HG03064 (cell line): ENCODE measurements at regions not wholly inside any gene's neighbourhood (a gene's known extent, or its start where the extent isn't known, plus 50 kb on each side); places are given as distances from the start of the nearest gene placed in this dataset.

Experiments
- ATAC-seq: cut with Tn5 transposase; IDR thresholded peaks from one replicate; pipeline ENCODE4 v1.9.1; 2021; ENCODE audit warnings: low read depth; ENCODE audit not compliant: unreplicated experiment

DNA sequence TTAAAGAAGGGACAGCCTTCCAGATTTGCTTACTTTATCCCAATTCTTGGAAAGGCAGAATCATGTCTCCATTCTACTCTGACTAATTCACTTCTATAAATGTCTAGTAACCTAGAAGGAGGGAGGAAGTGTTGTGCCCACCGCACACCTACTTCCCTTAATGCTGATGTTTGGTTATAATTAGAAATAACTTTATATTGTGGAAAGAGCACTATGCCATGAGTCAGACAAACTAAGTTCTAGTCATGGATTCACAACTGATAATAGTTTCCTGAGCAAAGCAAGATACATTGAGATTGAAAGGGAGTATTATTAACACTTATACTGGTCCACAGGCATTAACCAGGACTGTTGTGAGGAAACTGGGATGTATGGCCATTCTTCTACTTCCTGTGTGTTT is 345.9 kb upstream of the RPS23 start:
- ATAC-seq: no peak

DNA sequence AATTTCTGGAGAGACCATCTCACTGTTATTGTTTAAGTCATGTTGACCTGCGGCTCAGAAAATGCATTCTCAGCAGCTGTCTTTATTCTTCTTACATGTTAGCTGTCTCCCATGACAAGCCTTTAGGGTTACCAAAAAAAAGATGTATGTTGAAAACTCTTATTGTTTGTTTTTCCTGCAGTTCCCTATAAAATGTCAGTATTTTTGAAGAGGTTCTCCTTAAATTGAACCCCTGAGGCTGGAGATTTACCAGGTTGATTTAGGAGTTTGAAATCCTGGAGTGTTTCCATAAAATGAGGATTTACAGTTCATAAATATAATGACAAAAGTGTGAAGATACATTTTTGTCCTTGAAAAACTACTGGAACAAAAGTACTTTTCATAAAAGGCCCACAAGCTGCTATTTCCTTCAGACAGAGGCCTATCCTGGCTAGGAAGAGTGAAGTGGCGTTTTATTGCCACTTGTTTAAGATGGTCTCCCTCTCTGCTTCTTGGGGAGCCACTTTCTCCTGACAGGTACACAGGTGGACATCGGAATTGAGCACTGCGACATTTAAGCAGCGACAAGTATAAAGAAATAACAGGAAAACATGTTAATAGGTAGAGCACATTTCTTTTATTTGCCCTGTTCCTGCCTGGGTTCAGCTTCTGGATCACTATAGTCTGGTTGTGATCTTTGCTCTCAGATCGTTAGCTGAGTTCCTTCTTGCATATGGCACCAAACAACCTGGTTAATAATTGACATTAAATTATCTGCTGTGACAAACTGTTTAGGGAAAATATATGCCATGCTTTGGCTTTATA is 344.8 kb upstream of the RPS23 start:
- no peak for ATAC-seq

DNA sequence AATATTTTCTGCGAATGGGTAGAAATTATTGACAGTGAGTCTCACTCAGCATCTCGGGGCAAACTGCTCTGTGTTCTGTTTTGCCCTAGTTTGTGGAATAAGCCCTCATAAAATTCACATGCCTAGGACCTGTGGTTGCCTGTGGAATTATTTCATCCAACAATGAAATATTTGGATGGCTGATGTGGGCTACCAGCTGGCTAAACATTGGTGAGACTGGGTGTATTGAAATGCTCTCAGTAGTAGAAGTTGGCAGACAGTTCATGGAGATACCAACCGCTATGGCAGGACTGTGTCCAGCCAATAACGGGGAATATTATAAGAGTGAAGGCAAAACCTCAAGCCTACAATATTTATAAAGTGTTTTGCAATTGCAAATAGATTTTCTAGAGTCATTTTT is 344.1 kb upstream of the RPS23 start:
- no peak for ATAC-seq

DNA sequence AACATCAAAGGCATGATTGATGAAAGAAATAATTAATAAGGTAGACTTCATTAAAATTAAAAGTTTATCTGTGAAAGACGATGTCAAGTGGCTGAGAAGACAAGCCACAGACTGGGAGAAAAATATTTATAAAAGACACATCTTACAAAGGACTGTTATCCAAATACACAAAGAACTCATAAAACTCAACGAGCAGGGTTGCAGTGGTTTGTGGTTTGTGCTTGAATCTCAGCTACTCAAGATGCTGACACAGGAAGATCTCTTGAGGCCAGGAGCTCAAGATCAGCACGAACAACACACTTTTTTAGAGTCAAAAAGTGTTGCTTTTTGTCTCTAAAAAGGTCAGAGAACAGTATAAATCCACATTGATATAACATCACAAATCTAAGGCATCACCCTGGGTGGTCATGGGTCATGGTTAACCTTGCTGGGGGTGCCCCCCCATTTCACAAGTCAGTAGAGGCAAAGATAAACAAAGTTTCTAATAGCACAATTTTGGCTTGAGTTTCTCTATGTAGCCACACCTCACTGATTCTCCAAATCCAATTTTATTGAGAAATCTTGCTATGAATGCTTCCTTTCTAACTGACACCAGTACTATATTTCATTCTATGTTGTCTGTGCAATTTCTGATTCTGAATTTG is 342.9 kb upstream of the RPS23 start:
- no peak for ATAC-seq

DNA sequence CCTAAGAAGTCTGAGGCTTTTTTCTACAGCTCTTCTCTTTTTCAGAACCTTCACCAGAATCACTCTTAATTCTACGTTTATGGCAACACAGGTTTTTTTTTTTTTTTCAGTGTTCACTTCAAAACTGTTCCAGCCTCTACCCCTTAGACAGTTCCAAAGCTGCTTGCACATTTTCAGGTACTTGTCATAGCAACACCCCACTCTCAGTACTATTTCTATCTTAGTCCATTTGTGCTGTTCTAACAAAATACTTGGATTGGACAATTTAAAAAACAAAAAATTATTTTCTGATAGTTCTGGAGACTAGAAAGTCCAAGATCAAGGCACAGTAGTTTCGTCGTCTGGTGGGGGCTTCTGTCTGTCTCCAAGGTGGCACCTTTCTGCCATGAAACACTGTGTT is 340.9 kb upstream of the RPS23 start:
- no peak for ATAC-seq

DNA sequence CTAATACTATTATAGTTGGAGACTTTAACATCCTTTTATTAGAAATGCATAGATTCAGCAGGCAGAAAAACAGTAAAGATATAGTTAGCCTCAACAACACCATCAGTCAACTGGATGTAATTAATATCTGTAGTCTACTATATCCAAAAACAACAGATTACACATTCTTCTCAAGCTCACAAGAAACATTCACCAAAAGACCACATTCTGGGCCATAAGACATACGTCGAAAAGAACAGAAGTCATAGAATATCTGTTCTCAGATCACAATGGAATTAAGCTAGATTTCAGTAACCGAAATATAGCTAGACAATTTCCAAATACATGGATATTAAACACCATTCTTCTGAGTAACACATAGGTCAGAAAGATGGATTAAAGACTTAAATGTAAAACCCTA is 336.6 kb upstream of the RPS23 start:
- no peak for ATAC-seq

DNA sequence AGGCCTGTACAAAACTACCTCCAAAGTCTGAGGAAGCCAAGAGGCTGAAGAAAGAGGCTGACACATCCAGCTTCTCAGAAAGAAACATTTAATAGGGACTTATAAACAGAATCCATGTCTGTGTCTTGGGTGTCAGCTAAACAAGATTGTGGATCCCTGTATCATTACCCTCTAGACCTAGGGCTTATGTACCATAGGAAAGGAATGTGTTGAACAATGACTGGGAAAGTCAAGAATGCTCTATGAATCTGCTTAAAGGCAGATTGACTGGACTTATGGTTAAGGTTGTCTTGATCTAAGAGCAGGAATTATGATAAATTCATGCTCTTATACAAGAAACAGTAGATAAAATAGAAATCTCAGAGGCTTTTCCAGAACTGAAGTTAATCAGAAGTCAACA is 335.7 kb upstream of the RPS23 start:
- ATAC-seq: no peak

DNA sequence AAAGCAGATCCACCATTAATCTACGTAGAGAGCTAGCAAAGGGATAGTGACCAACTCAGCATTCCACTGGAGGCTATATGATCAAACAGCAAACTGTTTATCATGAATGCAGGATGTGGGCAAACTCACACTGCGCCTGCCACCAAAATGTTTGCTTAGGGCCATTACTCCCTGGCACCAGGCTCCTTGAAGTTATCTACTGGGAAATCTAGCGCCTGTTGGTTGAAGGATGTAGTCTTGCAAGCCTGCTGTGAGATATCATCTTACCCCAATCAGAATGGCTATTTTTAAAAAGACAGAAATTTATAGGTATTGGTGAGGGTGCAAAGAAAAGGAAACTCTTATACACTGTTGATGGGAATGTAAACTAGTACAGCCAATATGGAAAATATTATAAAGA is 332.5 kb upstream of the RPS23 start:
- ATAC-seq: no peak

DNA sequence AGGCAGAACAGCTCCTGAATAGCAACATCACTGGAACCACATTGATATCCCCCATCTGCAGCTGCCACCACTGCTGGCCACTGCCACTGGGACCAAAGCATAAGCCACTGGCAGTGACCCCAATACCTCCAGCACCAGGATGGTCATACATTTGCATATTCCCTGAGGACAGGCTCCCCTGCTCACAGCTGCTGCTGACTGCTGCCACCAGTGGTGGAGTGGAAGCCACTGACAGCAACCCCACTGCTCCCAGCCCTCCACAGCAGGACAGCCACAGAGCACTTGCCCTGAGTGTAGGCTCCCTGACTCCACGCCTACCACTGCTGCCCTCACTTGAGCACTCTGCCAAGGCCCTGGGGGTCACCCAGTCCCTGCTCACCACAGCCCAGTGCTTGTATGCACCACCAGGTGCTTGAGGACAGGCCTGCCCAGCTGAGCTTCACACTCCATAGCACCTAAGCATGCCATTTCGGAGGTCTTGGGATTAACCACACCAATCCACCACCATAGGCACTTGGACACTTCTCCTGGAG is 327.4 kb upstream of the RPS23 start:
- no peak for ATAC-seq

DNA sequence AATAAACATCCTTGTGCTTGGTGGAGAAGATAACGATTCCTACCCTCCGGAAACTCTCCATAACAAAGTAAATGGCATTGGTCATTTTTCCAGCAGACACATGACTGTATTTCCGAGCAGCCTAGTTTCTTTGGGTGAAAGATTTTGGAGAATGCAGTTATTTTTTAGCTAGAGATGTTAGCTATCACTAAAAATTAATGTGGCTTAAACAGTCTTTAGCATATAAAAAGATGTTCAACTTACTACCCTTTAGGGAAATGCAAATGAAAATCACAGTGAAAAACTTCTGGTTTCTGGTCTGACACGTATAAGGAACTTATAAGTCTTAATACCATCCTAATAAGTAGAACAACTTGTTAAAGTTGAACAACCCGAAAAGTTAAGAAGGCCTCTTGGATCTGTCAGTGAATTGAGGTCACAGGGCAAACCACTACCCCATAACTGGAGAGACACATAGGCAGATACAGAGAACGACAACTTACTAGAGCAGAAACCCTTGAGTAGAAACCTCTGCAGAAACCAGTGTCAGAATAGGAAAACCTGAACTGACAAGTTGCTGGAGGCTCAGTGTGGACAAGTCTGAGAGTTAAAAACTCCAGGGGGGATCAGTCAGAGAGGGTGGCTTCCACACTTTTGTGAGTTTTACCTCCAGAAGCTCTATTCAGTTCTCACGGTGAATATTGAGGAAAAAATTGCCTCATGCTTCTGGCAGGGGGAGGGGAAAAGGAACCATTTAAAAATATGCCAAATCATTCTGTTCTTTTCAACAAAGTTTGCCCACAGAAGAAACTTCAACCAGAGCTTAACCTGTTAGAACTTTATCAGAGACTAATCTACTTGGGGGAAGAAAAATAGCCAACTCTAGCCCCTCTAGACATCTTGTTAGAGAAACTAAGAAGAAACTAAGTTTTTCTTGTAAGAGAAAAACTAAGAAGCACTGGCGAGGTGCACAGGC is 325.2 kb upstream of the RPS23 start:
- ATAC-seq: no peak

DNA sequence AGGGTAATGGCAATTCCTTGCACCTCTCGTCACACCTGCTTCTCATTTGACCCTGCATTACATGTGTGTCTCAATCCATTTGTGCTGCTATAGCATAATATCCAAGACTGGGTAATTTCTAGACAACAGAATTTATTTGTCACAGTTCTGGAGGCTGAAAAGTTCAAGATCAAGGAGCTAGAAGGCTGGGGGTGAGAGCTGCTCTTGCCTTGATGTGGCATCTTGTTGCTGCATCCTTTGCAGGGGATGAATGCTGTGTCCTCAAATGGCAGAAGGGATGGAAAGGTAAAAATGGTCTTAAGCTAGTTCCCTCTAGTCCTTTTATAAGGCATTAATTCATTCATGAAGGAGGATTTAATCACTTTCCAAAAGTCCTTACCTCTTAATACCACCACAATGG is 323.7 kb upstream of the RPS23 start:
- ATAC-seq: no peak

DNA sequence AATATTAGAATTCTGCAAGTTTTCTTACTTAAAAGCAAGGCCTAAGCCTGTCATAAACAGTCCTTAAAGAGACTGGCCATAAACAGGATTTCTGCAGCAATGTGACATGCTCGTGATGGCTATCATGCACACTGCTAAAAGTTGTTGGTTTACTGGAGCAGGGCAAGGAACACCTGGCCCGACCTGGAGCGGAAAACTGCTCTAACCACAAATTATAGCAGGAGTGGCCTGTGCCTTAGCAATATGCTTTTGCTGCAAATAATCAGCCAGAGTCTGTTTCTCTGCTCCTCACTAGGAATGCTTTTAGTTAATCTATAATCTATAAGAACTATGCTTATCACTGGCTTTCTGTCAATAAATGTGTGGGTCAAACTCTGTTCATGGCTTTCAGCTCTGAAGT is 322.9 kb upstream of the RPS23 start:
- no peak for ATAC-seq

DNA sequence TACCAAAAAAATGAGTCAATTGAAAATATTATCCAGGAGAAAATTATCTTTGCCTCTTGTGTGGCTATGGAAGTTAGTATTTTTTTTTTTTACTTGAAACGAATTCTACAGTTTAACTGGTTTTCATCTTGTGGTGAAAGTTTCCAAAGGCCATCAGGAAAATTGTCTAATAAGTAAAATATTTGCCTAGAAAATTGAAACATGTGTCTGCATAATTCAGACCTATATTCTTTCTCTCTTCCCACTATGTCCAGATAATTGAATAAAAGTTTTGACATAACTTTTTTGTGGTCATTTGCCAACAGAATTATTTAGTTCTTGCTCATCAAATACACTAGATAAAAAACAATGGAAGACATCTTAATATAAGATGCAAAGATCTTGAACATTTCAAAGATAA is 321.5 kb upstream of the RPS23 start:
- no peak for ATAC-seq

DNA sequence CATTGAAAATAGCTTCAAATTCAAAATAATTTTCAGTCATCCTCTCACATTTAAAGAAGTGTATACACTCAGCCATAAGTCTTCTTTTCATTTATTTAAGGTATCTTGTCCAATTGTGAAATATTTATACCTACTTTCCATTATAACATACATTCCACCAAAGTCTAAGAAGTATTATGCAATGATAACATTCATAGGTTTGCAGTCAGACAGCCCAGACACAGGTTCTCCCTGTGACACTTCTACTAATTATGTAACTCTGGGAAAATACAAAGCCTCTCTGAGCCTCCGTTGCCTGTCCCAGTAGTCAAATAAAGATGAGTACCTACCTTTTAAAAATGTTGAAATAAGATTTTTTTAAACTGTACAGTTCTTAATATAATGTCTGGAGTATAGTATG is 320.9 kb upstream of the RPS23 start:
- ATAC-seq: no peak

DNA sequence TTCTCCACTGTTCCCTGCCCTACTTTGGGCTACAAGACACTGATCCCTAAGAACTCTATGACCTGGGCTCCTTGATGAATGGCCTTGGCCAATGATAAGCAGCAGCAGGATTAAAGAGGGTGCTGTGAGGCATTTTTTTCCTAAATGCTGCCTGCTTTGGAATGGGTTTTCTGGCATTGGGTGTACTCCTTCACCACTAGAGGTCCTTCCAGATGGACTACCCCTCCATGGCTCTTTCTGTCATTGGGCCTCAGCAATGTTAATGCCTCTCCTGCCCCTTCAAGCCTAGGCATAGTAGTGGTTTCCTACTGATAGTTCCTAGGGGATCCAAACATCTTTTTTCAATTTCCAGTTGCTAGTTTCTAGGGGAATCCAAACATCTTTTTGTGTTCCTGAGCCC is 319.3 kb upstream of the RPS23 start:
- no peak for ATAC-seq

DNA sequence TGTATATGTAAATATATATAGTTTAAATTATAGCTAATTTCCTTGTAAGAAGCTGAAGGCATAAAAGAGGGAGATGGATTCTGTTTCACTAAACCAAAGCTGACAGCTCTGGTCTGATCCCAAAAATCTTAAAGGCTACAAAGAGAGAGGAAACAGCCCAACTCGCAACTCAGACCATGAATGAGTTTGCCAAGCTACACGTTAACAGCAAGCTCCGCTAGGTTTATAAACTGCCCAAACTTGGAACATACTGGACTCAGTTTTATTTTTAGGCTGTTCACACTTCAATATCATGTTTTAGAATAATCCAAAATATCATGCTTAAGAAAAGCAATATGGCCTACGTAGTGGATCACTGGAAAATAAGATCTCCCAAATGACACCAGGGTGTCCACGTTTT is 318.3 kb upstream of the RPS23 start:
- ATAC-seq: no peak

DNA sequence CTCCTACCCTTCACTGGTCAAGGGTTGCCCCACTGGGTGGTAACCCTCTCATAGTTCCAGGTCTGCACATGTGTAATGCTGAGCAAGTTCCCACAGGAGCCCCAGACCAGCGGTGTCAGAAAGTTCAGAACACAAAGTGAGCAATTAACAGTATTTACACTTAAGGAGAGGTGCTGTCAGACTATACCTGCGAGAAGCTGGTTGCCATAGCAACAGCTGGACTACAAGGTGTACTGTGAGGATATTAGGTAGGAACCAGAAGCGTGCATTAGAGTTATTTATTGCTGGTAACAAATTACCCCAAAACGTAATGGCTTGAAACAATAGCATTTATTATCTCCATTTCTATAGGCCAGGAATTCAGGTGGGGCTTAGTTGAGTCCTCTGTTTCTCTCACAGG is 317.0 kb upstream of the RPS23 start:
- no peak for ATAC-seq

DNA sequence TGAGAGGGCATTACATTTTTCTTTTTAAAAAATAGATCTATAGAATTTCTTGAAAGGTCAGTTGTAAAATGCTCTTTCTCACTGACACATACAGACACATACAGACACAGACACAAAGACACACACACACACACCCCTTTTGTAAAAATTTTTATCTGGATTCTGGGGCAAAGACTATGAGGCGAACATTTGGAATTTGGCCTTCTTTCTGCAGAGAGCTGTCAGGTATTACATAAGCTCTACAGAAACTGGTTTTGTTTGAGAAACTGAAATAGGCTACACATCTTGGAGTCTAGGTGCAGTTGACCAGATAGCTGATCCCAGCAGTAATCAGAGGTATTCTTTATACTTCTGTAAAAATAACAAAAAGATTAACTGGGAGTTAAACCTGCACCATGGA is 315.9 kb upstream of the RPS23 start:
- ATAC-seq: no peak

DNA sequence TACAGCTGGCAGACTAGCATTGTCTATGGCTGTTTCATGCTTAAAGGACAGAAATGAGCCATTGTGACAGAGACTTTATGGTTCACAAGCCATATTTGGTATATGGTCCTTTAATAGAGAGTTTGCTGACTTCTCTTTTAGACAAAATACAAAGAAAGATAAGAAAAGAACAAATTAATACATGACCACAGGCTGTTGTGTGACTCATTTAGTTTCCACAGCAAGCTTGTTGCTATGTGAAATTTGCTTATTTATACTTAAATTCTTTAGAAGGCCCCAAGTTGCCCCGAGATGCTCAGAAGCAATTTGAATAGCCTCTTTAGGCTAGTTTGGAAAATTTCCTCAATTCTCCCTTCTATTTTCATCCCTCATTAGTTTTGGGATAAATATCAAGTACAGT is 315.3 kb upstream of the RPS23 start:
- ATAC-seq: no peak

DNA sequence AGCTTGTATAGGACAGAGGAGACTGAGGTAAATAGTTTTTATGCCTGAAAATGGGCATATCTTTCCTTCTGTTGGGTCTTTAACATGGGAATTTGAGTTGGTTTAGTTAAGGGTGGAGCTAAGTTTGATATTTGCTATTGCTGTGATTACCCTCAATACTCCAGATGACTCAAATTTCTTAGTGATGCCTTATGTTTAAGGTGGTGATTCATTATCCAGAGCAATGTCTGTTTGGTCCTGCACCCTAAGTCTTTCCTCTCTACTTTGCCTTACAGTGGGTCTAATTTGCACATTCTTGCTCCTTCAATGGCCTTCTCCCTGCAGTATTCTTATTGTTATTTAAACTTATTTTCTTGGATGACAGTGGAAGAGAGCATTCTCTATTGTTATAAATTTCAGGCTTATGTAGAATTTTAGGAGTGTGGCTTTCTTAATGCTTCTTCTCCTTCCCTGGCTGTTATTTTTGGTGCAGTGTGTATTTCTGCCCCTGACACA is 312.9 kb upstream of the RPS23 start:
- ATAC-seq: no peak

DNA sequence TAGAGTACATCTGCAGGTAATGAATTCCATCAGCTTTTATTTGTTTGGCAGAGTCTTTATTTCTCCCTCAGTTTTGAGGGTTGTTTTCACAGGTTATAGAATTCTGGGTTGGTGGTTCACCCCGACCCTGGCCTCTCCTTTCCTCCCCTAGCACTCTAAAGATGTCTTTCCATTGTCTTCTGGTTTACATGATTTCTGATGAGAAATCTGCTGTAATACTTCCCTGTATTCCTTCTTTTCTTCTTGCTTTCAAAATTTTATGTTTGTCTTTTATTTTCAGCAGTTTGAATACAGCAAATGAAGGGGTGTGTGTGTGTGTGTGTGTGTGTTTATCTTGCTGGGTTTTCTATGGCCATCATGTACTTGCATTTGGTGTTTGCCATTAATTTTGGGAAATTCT is 312.0 kb upstream of the RPS23 start:
- no peak for ATAC-seq
